DND-41 (cell line): ENCODE measurements at regions not wholly inside any gene's neighbourhood (a gene's known extent, or its start where the extent isn't known, plus 50 kb on each side); places are given as distances from the start of the nearest gene placed in this dataset.

Experiments used
- ATAC-seq: fragments of 200-7000 bp; cut with Tn5 transposase; 3 replicates; pipeline ENCODE4 v1.9.1; 2021; ENCODE audit warnings: low read depth; ENCODE audit not compliant: insufficient read depth
- DNase-seq: peaks from one replicate; pipeline ENCODE4 v3.0.0-alpha.2; 2020
- H2AFZ ChIP-seq: 2 replicates; pipeline ENCODE4 v1.6.0; 2012; ENCODE audit warnings: low read depth, low read length
- H3K27ac ChIP-seq: 2 replicates; pipeline ENCODE4 v1.5.1; 2012; ENCODE audit warnings: low read length, inconsistent platforms
- H3K27me3 ChIP-seq: fragments of 200-600 bp; sonication (generic); 2 replicates; pipeline ENCODE4 v1.6.0; 2012; ENCODE audit warnings: low read length, mild to moderate bottlenecking, inconsistent platforms; ENCODE audit not compliant: insufficient read depth, poor library complexity
- H3K36me3 ChIP-seq: 2 replicates; pipeline ENCODE4 v1.5.1; 2012; ENCODE audit warnings: low read length, inconsistent platforms; ENCODE audit not compliant: insufficient read depth
- H3K4me1 ChIP-seq: 2 replicates; pipeline ENCODE4 v1.5.1; 2012; ENCODE audit warnings: mild to moderate bottlenecking, low read length; ENCODE audit not compliant: insufficient read depth
- H3K4me2 ChIP-seq: 2 replicates; pipeline ENCODE4 v1.6.0; 2012; ENCODE audit warnings: mild to moderate bottlenecking, moderate library complexity, low read length, inconsistent platforms; ENCODE audit not compliant: insufficient read depth
- H3K4me3 ChIP-seq, 2 experiments: fragments of 200-600 bp in 1 of 2; shearing (Covaris generic) in 1 of 2; 2 replicates each; pipeline ENCODE4 v1.5.1; 2012 to 2016; ENCODE audit warnings: inconsistent platforms in 2 of 2, low read length in 2 of 2, mild to moderate bottlenecking in 2 of 2, low read depth in 1 of 2, moderate library complexity in 1 of 2
- H3K79me2 ChIP-seq: 2 replicates; pipeline ENCODE4 v1.6.0; 2012; ENCODE audit warnings: low read length, inconsistent platforms; ENCODE audit not compliant: insufficient read depth
- H3K9ac ChIP-seq: 2 replicates; pipeline ENCODE4 v1.6.0; 2012; ENCODE audit warnings: low read depth, mild to moderate bottlenecking, inconsistent platforms, low read length, moderate library complexity
- H3K9me3 ChIP-seq: 2 replicates; pipeline ENCODE4 v1.5.1; 2012; ENCODE audit warnings: low read length, moderate library complexity, mild to moderate bottlenecking, inconsistent platforms; ENCODE audit not compliant: insufficient read depth, severe bottlenecking
- H4K20me1 ChIP-seq: 2 replicates; pipeline ENCODE4 v1.6.0; 2012; ENCODE audit warnings: low read length; ENCODE audit not compliant: insufficient read depth
- EZH2 ChIP-seq: IDR thresholded peaks from 3 replicates; pipeline ENCODE4 v1.6.1; 2012; ENCODE audit warnings: borderline replicate concordance, low read depth, mild to moderate bottlenecking, moderate library complexity, low read length, inconsistent platforms; ENCODE audit not compliant: severe bottlenecking
- TF ChIP-seq, protein P1 (sequence below): IDR thresholded peaks from 2 replicates; pipeline ENCODE4 v1.5.1; 2012; ENCODE audit warnings: borderline replicate concordance, low read length, moderate library complexity, mild to moderate bottlenecking; ENCODE audit not compliant: poor library complexity, severe bottlenecking; ENCODE audit errors: extremely low read depth

DNA sequence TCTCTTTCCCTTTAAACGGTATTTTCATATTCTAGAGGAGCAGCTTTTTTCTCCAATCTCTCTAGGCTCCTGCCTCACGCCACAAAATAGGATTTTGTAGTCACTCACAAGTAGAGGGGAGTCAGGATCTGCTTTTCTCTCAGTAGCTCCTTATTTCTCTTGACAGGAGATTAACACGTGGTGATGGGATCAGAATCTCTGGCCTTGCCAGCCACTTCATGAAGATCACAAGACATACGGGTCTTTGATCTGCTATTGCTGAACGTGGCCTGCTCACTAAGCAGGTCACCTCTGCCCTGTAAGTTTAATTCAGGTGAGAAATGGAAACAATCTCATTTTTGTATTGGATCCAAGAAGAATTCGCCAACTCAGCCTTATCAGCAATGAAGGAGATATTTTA is 257.5 kb downstream of the DIRAS2 start:
- ATAC-seq, result no peak
- Histone ChIP-seq H3K9me3 (no peaks in the 10 kb centered on the region), H2AFZ (no peak overlapping the region), H4K20me1 (no peaks in the 10 kb centered on the region), H3K4me3 (no peak overlapping the region), H3K4me1 (no peaks in the 10 kb centered on the region), H3K36me3 (no peaks in the 10 kb centered on the region), H3K79me2 (no peaks in the 10 kb centered on the region), H3K9ac (no peak overlapping the region), H3K27me3 (peaks cover 9% of the 10 kb centered on the region), H3K27ac (no peak overlapping the region), H3K4me2 (no peak overlapping the region)
- no peak for TF ChIP-seq EZH2
- TF ChIP-seq, protein P1, sequence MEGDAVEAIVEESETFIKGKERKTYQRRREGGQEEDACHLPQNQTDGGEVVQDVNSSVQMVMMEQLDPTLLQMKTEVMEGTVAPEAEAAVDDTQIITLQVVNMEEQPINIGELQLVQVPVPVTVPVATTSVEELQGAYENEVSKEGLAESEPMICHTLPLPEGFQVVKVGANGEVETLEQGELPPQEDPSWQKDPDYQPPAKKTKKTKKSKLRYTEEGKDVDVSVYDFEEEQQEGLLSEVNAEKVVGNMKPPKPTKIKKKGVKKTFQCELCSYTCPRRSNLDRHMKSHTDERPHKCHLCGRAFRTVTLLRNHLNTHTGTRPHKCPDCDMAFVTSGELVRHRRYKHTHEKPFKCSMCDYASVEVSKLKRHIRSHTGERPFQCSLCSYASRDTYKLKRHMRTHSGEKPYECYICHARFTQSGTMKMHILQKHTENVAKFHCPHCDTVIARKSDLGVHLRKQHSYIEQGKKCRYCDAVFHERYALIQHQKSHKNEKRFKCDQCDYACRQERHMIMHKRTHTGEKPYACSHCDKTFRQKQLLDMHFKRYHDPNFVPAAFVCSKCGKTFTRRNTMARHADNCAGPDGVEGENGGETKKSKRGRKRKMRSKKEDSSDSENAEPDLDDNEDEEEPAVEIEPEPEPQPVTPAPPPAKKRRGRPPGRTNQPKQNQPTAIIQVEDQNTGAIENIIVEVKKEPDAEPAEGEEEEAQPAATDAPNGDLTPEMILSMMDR, result no peak
- DNase-seq, result no peak

DNA sequence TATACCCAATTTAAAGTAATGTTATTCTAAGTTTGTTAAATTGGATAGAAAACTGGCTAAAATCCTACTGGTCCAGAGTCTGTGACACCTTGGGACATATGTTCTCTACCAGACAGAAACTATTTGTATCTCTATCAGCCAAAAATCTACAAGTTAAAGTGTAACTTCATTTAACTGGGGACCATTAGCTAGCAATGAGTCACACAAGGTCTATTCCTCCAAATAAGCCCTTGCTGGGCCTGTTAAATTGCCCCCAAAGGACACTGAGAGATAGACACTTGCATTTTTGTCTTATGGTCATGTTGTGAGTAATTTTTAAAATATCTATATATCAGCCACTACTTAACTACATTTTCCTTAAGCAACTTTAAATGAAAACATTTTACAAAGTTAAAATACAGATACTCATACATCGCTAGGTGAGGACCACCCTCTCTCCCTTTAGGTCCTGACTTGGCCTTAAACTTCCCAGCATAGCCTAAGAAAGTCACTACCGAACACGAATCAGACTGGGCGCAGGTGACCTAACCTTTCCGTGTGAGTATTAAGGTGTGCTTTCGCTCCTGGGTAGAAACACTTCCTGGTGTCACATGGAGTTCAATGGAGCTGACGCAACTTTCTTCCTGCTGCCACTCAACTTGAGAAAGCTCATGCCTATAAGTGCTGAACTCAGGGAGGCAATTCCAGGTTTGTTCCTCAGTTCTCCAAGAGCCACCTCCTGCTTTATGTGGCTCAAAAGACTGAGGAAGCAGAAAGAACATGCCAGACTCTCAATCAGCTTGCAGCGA is 249.1 kb downstream of the DIRAS2 start:
- H3K9ac ChIP-seq, result no peak overlapping the region
- H3K27ac ChIP-seq, result no peak overlapping the region
- DNase-seq (no peak), ATAC-seq (no peak)
- H2AFZ ChIP-seq, result no peak overlapping the region
- no peak overlapping the region for H3K4me2 ChIP-seq
- no peaks in the 10 kb centered on the region for H4K20me1 ChIP-seq
- no peak overlapping the region for H3K4me3 ChIP-seq
- H3K9me3 ChIP-seq, result no peaks in the 10 kb centered on the region
- no peaks in the 10 kb centered on the region for H3K4me1 ChIP-seq
- H3K36me3 ChIP-seq, result no peaks in the 10 kb centered on the region
- H3K27me3 ChIP-seq, result no peaks in the 10 kb centered on the region
- no peak for TF ChIP-seq EZH2
- TF ChIP-seq, protein P1, result no peak
- H3K79me2 ChIP-seq, result no peaks in the 10 kb centered on the region

DNA sequence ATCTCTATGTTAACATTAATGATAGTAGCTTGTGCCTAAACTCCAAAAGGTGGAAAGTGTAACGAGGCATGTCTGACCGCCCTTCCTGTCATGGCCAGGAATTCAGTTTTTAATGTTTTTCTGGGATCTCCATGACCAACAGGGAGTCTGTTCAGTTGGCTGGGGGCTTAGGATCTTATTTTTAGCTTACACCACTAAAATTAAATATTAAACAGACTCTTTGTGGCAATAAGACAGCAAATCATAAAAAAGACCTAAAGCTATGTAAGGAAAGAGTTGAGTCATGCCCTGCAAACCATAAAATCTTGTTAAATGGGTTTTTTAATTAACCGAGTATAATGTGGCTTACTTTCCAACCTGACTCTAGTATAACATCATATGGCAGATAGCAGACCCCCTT is 247.8 kb downstream of the DIRAS2 start:
- Histone ChIP-seq H3K27ac (no peak overlapping the region), H3K27me3 (no peaks in the 10 kb centered on the region), H3K9me3 (no peaks in the 10 kb centered on the region), H3K36me3 (no peaks in the 10 kb centered on the region), H3K9ac (no peak overlapping the region), H3K4me2 (no peak overlapping the region), H3K4me3 (no peak overlapping the region), H4K20me1 (no peaks in the 10 kb centered on the region), H3K4me1 (no peaks in the 10 kb centered on the region), H2AFZ (no peak overlapping the region), H3K79me2 (no peaks in the 10 kb centered on the region)
- DNase-seq, result no peak
- TF ChIP-seq, protein P1, result no peak
- ATAC-seq, result no peak

DNA sequence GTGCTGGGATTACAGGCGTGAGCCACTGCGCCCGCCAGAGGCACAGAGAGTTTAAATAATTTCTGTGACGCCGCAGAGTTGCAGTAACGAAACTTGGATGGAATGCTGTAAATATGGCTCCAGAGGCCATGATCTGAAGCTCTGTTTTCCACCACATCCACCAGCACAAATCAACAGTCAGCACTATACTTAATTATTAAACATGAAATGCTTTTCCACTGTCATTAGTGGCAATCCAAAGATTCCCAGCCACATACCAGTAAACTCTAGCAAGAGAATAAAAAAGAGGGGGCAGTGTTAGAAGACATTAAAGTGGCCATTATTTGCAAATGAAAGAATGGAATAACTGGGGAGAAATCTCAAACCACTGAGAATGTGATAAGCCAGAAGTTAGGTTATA is 242.5 kb downstream of the DIRAS2 start:
- no peaks in the 10 kb centered on the region for H3K36me3 ChIP-seq
- ATAC-seq (no peak), DNase-seq (no peak)
- no peak overlapping the region for H3K4me2 ChIP-seq
- no peaks in the 10 kb centered on the region for H3K9me3 ChIP-seq
- TF ChIP-seq EZH2, result no peak
- TF ChIP-seq, protein P1, result no peak
- no peak overlapping the region for H2AFZ ChIP-seq
- H3K27ac ChIP-seq, result no peak overlapping the region
- no peaks in the 10 kb centered on the region for H4K20me1 ChIP-seq
- H3K27me3 ChIP-seq, result no peaks in the 10 kb centered on the region
- H3K79me2 ChIP-seq, result no peaks in the 10 kb centered on the region
- no peak overlapping the region for H3K9ac ChIP-seq
- H3K4me1 ChIP-seq, result no peaks in the 10 kb centered on the region
- no peak overlapping the region for H3K4me3 ChIP-seq
